HG03108 (cell line): ENCODE measurements at regions not wholly inside any gene's neighbourhood (a gene's known extent, or its start where the extent isn't known, plus 50 kb on each side); places are given as distances from the start of the nearest gene placed in this dataset.

ENCODE experiments used
- ATAC-seq: cut with Tn5 transposase; IDR thresholded peaks from one replicate; pipeline ENCODE4 v1.9.1; 2021; ENCODE audit warnings: moderate library complexity; ENCODE audit not compliant: unreplicated experiment

DNA sequence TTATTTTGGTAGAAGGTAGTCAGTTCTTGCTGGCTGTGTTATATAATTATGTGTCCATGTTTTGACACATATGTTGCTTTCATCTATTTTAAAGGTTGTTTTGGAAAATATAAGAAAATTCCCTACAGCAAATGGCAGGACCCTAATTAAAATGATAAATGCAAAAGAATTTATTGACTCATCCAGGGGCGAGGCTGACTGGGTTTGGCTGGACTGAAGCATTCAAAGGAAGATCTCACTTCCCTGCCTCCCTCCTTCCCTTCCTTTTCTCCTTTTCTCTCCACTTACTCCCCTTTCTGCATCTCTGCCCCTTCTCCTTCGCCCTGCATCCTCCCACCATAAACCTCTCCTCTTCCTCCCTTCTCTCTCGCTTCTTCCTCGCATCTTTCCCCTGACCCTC lies 129.6 kb downstream of the SNAPC1 start:
- ATAC-seq = no peak

DNA sequence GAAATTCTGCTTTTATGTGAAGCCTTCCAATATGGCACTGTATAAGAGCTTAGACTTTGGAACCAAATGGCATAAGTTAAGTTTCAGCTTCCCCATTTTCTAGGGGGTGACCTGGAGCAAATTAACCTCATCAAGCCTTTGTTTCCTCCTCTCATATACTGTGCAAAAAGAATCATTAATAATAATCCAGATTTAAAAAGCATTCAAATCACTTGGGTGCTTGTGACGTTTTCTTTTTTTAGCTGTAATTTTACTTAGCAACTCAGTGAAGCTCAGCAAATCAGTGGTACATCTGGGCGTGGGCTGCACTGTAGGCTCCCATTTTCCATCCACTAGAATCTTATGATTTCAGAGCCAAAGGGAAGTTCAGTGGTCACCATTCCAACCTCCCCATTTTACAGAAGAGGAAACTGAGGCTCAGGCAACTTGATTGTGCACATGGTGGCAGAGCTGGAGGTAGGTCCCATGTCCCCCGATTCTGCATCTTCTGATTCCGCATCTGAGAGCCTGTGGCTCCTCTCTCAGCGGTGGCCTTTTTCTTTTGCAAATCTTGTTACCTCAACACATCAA lies 131.2 kb downstream of the SNAPC1 start:
- no peak for ATAC-seq

DNA sequence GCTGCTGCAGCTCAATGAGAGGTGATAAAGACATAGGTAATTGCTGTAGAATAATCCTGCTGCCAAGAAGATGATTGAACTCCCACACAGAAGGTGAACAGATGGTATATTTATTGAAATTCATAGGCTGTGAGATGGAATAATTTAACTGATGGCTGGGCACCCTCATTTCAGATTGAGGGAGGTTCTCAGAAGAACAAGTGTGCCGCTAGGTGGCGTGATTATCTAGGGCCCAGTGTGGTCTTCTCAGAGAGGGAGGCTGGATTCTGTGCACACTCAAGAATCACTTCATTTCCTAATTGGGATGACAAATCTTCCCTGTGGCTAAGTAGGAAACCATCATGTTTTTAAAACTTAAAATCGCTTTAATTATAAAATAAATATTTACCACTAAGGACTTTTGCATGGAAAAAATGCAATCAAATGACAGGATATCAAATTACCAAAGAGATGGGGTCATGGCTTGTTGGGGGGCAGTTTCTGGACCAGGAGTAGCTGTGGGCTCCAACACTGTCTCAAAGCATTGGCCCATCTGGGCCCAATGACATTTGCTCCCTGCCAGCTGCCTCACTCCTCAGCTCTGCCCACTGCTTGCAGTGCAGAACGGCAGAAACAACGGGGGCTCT lies 132.3 kb downstream of the SNAPC1 start:
- no peak for ATAC-seq

DNA sequence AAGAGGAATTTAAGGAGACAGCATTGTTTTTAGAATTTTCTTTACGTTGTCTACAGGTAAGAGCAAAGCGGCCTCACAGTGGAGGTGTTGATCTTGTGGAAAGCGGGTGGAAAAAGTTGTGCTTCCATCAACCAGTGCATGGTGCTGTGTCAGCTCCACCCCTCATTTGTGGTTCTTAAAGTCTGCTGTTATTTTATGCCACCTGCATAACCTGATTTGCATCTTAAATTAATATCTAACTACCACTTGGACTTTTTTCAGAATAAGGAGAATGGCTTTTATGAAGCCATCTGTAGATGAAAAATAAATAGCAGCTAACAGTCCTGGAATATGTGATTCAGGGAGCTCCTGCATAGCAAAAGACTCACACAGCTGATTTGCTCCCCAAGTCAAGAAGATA lies 135.1 kb downstream of the SNAPC1 start:
- ATAC-seq = no peak

DNA sequence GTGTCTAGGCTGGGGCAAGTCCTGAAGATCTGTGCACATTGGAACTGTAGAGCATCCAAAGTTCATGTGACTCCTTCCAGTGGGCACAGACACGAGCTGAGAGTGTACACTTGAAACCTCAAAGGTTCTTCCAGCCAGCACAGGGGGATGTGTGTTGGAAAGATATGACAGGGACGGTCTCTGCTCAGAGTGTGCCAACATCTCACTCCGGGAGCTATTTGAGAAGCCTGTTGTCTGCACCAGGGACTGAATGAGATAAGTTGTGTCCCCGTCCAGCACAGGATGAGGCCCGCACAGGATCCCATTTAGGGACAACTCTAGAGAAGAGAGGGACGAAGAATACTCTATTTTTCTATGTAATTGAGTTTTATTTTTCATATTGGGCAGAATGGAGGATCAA lies 136.3 kb downstream of the SNAPC1 start:
- ATAC-seq = no peak

DNA sequence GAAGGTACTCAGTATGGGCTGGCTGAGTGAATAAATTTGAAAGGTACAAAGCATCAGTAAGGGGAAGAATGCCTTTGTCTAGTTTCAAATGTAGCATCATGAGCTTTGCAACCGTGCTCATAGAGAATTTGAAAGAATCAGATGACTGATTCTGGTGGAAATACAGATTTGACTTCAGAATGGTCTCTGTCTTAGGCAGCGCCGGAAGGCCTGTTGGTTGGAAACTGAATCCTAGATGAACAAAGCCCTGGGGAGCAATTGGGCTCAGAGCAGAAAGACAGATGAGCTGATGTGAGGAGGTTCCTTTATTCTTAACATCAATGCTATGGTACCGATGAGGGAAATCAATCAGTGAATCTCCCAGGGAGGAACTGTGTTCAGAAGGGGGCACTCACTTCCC lies 137.3 kb downstream of the SNAPC1 start:
- ATAC-seq = no peak

DNA sequence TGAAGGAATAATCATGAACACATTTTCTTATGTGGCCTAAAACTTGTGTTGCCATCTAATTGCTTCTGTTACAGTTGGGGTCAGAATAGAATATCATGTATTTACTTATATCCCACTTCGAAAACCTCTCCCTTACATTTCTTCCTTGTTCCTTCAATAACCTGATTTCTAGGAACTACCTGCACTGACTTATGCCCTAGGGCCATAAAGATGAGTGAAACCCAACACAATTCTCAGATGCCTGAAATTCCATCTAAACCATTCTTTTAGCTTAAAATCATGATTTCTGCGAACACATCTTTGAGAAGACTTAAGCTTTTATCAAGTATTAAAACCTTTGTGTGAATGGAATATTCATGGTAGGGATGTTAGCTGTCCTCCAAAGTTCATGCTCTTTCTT lies 142.7 kb downstream of the SNAPC1 start:
- ATAC-seq = no peak

DNA sequence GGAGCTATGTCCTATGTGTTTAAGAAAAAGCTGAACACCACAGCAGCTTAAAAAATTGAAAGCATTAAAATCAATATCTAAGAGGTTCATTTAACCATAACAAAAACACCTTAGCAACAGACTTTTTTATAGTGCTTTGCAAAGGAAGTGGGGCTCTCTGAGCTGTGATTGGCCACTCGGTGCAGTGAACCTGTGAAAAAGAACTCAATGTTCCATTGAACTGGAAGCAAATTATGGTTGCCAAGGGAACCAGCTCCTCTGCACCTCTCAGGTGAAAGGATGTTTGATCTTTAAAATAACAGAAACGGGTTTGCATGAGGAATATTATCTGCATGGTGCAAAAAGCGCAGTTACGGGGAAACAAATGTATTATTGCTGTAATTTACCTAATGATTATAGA lies 149.4 kb downstream of the SNAPC1 start:
- no peak for ATAC-seq

DNA sequence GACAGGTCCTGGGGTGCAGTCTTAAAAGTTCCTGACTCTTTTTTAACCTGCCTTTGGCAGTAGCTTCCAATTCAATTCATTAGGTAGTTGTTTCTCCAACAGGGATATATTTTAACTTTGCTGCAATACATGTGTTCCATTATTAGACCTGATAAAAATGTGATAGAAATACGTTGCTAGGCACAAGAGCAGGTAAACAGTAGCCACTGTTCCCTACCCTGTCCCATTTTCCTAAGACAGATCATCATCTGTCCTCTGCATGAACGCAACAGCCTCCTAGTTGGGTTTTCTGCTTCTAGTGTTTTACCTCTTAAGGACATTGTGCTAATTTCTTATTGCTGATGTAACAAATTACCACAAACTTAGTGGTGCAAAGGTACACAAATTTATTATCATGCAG lies 156.8 kb downstream of the SNAPC1 start:
- ATAC-seq = no peak

DNA sequence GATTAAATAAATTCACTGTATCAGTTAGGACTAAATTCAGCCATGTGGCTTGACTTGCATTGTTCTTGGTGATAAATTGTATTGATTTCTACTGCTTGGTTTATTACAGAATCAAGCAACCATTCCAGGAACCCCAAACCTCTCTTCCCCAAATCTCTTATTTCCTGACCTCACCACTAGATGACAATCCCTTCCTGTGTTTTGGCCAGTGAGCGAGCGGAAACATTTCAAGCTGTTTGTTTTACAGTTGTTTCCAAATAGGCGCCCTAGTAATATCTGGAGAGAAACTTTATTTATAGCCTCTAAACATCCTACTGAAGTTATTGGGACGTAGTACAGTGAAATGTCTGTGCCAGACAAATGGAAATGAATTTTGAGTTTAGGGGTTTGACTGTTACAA lies 161.1 kb downstream of the SNAPC1 start:
- ATAC-seq = no peak

DNA sequence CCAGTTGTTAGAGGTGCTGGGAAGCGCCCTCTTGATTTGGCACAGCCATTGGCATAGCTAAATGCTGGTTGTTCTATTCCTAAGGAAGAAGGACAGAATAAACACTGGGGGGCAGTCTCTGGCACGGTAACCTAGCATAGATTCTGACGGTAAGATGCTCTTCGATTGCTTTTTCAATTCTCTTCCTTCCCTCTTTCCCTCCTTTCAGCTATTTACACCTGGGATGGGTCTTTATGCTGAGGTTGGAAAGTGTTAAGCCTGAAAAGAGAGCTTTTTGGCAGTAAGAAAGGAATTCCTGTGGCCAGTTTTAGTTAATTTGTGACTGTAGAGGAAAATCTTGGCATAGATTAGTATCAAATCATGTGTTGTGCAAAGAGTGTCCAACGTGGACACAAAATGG lies 162.8 kb downstream of the SNAPC1 start:
- ATAC-seq = no peak

DNA sequence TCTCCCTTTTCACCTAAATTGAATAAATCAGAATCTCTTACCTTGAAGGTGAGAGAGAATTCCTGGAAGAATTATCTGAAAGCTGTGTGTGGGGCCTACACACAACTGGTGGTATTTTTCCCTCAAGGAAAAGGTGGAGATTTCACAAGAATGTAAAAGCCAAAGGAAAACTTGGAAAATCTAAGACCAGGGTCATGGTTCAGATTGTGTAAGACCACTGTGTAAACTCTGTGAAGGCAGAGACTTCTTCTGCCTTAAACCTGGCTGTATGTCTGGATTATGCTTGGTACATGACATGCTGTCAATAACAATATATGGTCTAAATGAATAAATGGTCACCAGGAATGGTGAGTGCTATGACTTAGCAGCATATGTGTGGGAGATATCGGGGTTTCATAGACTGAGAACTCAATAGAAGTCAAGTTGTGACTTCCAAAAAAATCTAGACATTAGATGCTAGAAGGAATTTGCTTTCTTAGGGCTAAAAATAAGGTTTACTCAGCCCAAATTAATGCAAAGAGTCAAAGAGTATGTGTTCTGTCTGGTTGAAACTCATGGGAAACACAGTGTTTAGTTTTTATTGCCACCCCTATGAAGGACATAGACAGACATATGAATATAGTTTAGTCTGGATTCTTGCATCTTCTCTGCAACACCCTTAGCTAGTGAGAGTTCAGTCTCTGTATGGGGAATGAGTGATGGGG lies 163.7 kb downstream of the SNAPC1 start:
- no peak for ATAC-seq

DNA sequence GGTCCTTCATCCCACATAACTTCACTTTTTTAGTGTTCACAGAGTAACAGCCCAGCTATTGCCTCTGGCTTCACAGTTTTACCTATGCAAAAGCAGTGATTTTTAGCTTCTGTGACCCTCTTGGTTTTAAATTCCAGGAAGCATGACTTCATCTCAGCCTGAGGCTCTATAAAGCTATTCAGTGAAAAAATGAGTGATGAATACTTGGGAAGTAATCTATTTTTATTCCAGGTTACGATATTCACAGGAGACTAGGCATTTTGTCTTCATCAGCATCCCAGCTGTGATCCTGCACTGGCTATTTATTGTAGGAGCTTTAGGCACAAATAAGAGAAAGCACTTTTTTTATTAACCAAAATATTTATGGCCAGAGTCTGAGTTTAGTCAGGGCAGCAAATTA lies 164.8 kb downstream of the SNAPC1 start:
- ATAC-seq = no peak

DNA sequence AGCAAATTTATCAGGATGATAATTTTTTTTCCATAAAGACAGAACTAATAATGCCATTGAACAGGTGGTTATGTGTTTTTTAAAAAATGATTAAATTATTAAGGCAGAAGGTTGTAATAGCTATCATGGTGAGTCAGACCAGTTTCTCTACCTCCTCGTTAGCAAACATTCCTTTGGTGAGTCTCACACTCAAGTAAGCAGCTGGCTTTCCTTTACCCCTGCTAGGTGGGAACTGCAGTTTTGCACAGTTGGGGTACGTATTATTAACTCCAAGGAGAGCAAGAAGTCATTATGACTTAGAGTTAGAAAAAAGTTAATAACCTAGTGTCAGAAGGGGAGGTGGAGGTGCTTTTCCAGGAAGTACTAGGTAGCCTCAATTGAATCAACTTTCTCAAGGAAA lies 165.3 kb downstream of the SNAPC1 start:
- ATAC-seq = no peak

DNA sequence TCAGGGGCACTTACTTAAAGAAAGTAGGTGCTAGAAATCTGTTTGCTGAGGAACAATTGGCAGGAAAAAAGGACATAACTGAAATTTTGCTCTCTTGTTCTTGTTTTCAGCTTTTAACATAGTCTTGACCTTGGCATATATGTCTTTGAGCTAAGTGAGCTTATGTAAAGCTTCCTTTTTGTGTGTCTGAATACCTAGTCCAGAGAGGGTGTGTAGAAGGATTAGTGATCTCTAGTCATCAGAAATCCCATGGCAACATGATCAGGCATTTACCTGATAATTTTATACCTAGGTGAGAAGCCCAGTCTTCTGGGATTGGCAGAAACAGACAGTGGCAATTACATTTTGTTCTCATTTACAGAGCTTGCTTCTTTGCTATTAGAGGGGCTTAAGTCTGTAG lies 166.1 kb downstream of the SNAPC1 start:
- no peak for ATAC-seq

DNA sequence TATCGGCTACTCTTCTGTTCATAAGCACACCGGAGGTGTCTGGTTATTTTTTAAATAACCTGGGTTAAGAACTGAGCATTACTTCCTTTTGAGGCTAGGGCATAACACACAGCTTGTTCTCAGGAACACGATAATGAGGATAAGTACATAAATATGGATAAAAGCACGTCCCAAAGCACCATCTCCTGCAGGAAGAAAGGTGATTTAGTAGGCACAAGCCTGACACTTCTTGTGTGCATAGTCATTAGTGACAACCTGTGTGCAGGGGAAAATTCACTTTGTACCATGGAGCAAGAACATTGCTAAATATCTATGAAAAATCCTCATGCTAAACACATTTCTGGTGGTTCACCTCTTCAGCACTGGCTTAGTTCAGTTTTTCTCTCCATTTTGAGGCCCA lies 166.5 kb downstream of the SNAPC1 start:
- ATAC-seq = no peak

DNA sequence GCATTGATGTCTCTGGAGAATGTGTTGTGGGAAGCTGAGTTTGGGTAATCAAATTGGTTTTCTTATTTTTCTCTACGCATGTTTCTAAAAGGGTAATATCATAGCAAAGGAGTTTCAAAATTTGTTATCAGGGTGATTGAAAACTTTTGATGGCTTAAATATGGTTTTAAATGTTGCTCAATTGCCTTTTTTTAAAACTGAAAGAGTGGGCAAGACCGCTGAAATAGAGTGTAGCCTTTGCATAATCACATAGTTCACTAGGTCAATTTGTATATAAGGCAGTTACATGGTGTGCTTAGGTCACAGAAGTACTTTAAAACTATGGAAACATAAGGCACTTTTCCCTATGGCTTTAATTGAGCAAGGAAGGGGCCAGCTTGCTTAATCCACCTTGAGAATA lies 167.4 kb downstream of the SNAPC1 start:
- ATAC-seq = no peak

DNA sequence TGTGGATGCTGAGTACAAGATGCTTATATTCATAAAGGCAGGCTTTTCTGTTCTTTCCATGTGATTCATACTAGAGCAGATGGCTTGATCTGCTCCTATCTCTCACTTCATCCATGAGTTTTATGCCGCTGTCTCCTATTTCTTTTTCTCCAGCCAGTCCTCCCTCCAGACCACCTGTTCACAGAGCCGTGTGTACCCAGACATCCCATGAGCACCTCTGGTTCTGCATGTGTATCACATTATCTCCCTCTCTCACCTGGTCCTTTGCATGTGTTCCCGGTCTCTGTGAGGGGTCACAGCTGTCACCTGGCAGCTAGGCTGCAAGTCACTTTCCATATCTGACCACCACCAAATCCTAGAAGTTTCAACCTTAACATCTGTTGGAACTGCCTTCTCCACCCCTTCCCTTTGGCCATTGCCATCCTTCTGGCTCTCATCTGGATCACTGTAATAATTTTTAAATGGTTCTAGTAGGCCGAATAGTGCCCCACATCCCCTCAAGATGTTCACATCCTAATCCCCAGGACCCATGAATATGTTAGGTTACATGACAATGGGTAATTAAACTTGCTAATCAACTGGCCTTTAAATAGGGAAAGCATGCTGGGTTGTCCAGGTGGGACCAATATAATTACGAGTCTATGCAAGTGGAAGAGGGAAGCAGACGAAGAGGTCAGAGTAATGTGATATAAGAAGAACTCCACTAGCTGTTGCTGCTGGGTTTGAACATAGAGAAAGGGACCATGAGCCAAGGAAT lies 168.1 kb downstream of the SNAPC1 start:
- ATAC-seq = no peak

DNA sequence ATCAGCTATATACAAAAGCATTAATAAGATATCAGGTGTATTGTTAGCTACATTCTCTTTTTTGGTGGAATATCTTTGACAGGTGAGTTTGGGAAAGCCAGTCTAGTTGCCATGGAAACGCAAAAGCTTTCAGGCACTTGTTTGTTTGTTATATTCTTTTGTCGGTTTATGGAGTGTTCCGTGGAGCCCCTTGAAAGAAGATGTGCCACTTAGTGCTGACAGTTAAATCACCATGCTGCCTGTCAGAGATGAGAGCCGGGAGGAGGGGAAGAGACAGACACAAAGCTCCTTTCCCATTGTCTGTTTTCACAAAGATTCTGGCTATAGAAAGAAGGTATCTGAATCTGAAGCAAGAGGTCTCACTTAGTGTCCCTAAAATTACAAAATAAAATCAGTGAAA lies 170.8 kb downstream of the SNAPC1 start:
- no peak for ATAC-seq

DNA sequence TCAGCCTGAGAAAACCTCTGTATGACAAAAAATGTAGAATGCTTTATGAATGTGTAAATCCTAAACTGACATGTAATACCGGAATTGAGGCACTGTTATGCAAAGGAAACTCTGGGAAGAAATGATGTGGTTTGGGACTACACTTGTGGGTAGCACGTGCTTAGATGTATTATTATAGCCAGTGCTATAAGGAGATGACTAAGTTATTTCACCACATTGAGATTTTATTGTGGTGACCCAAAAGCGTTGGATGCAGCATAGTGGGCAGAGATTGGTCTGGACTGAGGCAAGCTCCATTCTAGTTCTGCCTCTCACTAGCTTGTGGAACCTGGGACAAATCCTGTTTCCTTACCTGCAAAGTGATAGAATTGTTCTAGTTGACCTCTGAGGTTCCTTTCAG lies 172.2 kb downstream of the SNAPC1 start:
- no peak for ATAC-seq

DNA sequence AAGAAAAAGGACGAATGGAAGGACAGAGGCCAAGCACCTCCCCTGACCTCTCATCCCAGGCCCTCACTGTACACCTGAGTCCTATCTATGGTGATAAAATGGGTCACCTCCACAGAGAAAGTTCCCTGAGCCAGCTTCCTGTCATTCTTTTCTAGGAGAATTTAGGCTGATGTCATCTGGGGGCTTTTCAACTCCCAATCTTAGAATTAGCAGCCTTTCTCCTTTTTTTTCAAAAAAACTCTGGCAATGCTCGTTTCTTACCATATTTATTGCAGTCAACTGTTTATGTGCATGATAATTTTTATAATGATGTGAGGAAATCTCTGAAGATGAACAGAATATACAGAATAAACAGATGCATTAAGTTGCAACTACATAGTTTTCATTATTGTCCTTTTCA lies 177.6 kb downstream of the SNAPC1 start:
- no peak for ATAC-seq
